HCT116 (cell line): ENCODE measurements at regions not wholly inside any gene's neighbourhood (a gene's known extent, or its start where the extent isn't known, plus 50 kb on each side); places are given as distances from the start of the nearest gene placed in this dataset.

ENCODE experiments used
- EZH2 ChIP-seq: fragments of 200-600 bp; sonication (generic); IDR thresholded peaks from 2 replicates; pipeline ENCODE4 v1.6.1; 2017; ENCODE audit warnings: antibody characterized with exemption, mixed run types
- FOSL1 ChIP-seq: IDR thresholded peaks from 2 replicates; pipeline ENCODE4 v1.6.1; 2012; ENCODE audit warnings: low read depth
- POLR2A ChIP-seq: IDR thresholded peaks from 2 replicates; pipeline ENCODE4 v1.7.0; 2011; ENCODE audit warnings: borderline replicate concordance; ENCODE audit not compliant: insufficient read depth, insufficient read length; ENCODE audit errors: extremely low read depth
- POLR2AphosphoS5 ChIP-seq: IDR thresholded peaks from 2 replicates; pipeline ENCODE4 v1.6.1; 2011; ENCODE audit warnings: mild to moderate bottlenecking, low read depth, low read length, moderate library complexity
- RAD21 ChIP-seq: IDR thresholded peaks from 2 replicates; pipeline ENCODE4 v1.6.1; 2012; ENCODE audit warnings: low read depth, mild to moderate bottlenecking
- SP1 ChIP-seq: IDR thresholded peaks from 2 replicates; pipeline ENCODE4 v1.6.1; 2012; ENCODE audit warnings: low read depth
- SRF ChIP-seq: IDR thresholded peaks from 2 replicates; pipeline ENCODE4 v1.6.1; 2012; ENCODE audit warnings: low read depth
- TF ChIP-seq, protein P1 (sequence below), 3 experiments: fragments of 200-600 bp in 1 of 3; sonication (generic) in 1 of 3; IDR thresholded peaks in 2 of 3; conservative IDR thresholded peaks in 1 of 3; 2 replicates each; pipeline ENCODE4 v1.5.1; 2012 to 2017; ENCODE audit warnings: low read depth in 2 of 3, low read length in 2 of 3, antibody characterized with exemption in 1 of 3, borderline replicate concordance in 1 of 3, control low read depth in 1 of 3, mild to moderate bottlenecking in 1 of 3, mixed read lengths in 1 of 3, mixed run types in 1 of 3, moderate library complexity in 1 of 3; ENCODE audit not compliant: insufficient read depth in 1 of 3

DNA sequence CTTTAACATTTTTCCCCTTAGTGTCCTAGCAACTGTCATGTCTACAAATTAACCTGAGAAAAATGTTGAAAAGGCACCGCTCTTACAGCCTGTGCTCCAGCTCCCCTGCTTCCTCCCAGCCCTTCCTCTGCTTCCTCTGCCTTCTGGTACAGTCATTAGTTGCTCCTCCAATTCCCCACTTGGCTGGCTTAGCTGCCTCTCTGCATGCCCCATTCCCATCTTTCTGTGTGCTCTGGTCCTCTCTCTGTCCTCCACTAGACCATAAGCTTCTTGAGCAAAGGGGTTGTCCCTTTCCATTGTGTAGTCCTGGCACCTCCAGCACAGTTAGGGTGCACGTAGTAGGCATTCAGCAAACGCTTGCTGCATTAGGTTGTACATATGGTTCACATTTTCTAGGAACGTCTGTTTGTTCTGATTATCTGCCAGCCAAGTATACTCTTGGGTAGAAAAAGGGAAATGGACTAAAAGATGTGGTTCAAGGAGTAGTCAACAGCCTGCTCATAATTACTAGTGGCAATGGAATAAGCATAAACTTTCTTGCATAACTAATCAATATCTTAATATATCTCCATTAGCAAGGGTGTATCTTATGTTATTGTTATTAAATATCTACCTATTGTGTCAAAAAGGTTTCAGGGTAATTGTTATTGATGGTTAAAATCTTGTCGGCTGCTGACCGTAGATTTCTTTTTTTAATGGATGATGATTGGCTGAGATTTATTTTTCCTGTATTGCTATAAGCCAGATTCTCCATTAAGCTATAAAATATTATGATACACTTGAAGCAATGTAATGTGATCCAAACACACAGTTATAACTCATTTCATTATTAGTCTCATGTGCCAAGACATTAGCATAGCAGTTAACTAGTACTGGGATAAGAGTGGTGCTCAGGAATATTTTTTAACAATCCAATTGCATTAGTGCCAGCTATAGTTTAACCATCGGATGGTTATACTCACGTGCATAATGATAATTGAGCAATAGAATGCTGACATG, 340.1 kb downstream of the SLC4A3 start:
- TF ChIP-seq, protein P1, sequence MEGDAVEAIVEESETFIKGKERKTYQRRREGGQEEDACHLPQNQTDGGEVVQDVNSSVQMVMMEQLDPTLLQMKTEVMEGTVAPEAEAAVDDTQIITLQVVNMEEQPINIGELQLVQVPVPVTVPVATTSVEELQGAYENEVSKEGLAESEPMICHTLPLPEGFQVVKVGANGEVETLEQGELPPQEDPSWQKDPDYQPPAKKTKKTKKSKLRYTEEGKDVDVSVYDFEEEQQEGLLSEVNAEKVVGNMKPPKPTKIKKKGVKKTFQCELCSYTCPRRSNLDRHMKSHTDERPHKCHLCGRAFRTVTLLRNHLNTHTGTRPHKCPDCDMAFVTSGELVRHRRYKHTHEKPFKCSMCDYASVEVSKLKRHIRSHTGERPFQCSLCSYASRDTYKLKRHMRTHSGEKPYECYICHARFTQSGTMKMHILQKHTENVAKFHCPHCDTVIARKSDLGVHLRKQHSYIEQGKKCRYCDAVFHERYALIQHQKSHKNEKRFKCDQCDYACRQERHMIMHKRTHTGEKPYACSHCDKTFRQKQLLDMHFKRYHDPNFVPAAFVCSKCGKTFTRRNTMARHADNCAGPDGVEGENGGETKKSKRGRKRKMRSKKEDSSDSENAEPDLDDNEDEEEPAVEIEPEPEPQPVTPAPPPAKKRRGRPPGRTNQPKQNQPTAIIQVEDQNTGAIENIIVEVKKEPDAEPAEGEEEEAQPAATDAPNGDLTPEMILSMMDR (IDR thresholded peaks at IDR 0.05 in 2 of 3, conservative IDR thresholded peaks at IDR 0.05 in 1 of 3; ENCODE audit: borderline replicate concordance in 1 of 3, insufficient read depth in 1 of 3, low read depth in 2 of 3, low read length in 2 of 3), result no peak
- no peak for TF ChIP-seq EZH2
- TF ChIP-seq SP1, result no peak
- TF ChIP-seq POLR2AphosphoS5, result no peak
- no peak for TF ChIP-seq FOSL1
- TF ChIP-seq POLR2A, result no peak
- TF ChIP-seq RAD21, result no peak
- no peak for TF ChIP-seq SRF
